Neural cell (in vitro differentiated cells): ENCODE measurements at regions not wholly inside any gene's neighbourhood (a gene's known extent, or its start where the extent isn't known, plus 50 kb on each side); places are given as distances from the start of the nearest gene placed in this dataset.

Source experiments
- EZH2 ChIP-seq: fragments of 200-600, 300-800 bp; shearing (Covaris generic), sonication (generic); IDR thresholded peaks from 2 replicates; pipeline ENCODE4 v1.6.1; 2014; ENCODE audit warnings: antibody characterized with exemption, low read length, borderline replicate concordance, mild to moderate bottlenecking; ENCODE audit not compliant: insufficient read depth, poor library complexity, severe bottlenecking
- RAD21 ChIP-seq: fragments of 450-650 bp; conservative IDR thresholded peaks from 2 replicates; pipeline ENCODE4 v1.6.1; 2014; ENCODE audit warnings: antibody characterized with exemption, mild to moderate bottlenecking, moderate library complexity

DNA sequence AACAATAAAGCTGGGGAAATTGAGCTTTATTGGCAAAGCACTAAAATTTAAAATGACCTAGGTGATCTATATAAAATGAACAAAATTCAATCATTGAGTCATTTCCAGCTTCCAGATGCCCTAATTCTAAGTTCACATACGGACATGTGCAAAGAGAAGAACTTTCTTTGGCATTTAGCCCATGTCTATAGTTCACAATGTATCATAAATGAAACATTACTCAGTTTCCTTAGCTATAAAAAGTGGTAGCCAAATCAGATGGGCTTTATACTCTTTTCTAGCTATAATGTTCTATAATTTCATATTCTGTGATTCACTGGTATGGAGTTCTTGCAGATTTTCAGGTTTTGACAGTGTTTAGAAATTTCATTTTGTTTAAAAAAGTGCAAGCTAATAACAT lies 327.4 kb downstream of the KCTD8 start:
- TF ChIP-seq EZH2 (no peak), RAD21 (no peak)
